ENCODE measurements at regions not wholly inside any gene's neighbourhood (a gene's known extent, or its start where the extent isn't known, plus 50 kb on each side); places are given as distances from the start of the nearest gene placed in this dataset.
A peak's percentile ranks its signal among the peaks of the same experiment; 100 is the strongest.

GRCh38 chr18:73797419-73797818 is 350.2 kb downstream of the FBXO15 start:
- peaks cover 7% of the 10 kb centered on the region in 2 experiments for H3K4me1 ChIP-seq (ENCODE audit: control insufficient read depth in 1 of 2, insufficient read depth in 2 of 2, low read length in 2 of 2)
- H3K9ac ChIP-seq (ENCODE audit: low read length) = no peak overlapping the region
- H3K14ac ChIP-seq (ENCODE audit: low read length) = no peak overlapping the region
- H3K36me3 ChIP-seq (ENCODE audit: control insufficient read depth in 1 of 2, insufficient read depth in 2 of 2, low read length in 2 of 2) = no peaks in the 10 kb centered on the region
- no peak overlapping the region for H3K4ac ChIP-seq (ENCODE audit: low read depth, low read length)
- H3K27ac ChIP-seq (ENCODE audit: low read depth, low read length) = no peak overlapping the region
- H2BK5ac ChIP-seq (ENCODE audit: low read depth, low read length, poor library complexity) = no peak overlapping the region
- H2BK12ac ChIP-seq (ENCODE audit: low read length) = no peak overlapping the region
- no peak overlapping the region for H2AK5ac ChIP-seq (ENCODE audit: low read length)
- no peaks in the 10 kb centered on the region for H3K27me3 ChIP-seq (ENCODE audit: insufficient read depth, low read length)
- no peak overlapping the region for H3K23ac ChIP-seq (ENCODE audit: low read length)
- H3K4me2 ChIP-seq (ENCODE audit: low read length) = no peak overlapping the region
- no peak overlapping the region for H4K12ac ChIP-seq (ENCODE audit: low read depth, low read length)
- no peak overlapping the region for H4K8ac ChIP-seq (ENCODE audit: low read depth, low read length)
- no peak overlapping the region for H2AFZ ChIP-seq (ENCODE audit: insufficient read depth, low read length, poor library complexity)
- peaks cover 5% of the 10 kb centered on the region for H3K79me2 ChIP-seq (ENCODE audit: control insufficient read depth, insufficient read depth, low read length, poor library complexity)
- H3K4me3 ChIP-seq (ENCODE audit: low read depth, low read length) = no peak overlapping the region
- no CpG with 5 or more reads among the region's 3 CpGs for WGBS (ENCODE audit: extremely low coverage, insufficient coverage, insufficient read length)
- DNase-seq = no peak
- H3K79me1 ChIP-seq (ENCODE audit: low read length) = peaks cover 8% of the 10 kb centered on the region
- H3K9me3 ChIP-seq (ENCODE audit: insufficient read depth, low read depth, low read length) = no peaks in the 10 kb centered on the region
- no peak overlapping the region for H2BK120ac ChIP-seq (ENCODE audit: insufficient read depth, low read length, poor library complexity)
- no peak overlapping the region for H3K18ac ChIP-seq (ENCODE audit: low read length)
- H4K91ac ChIP-seq (ENCODE audit: low read depth, low read length) = no peak overlapping the region

GRCh38 chr18:73793386-73793785 is 354.2 kb downstream of the FBXO15 start:
- Histone ChIP-seq H4K12ac (ENCODE audit: low read depth, low read length) (no peak overlapping the region), H2BK120ac (ENCODE audit: insufficient read depth, low read length, poor library complexity) (no peak overlapping the region), H3K27ac (ENCODE audit: low read depth, low read length) (peak overlapping the region; percentile 89), H3K4me1 (ENCODE audit: control insufficient read depth in 1 of 2, insufficient read depth in 2 of 2, low read length in 2 of 2) (peaks cover 7% of the 10 kb centered on the region in 2 experiments), H3K9me3 (ENCODE audit: insufficient read depth, low read depth, low read length) (no peaks in the 10 kb centered on the region), H3K4me2 (ENCODE audit: low read length) (no peak overlapping the region), H3K27me3 (ENCODE audit: insufficient read depth, low read length) (no peaks in the 10 kb centered on the region), H2BK12ac (ENCODE audit: low read length) (no peak overlapping the region), H3K79me1 (ENCODE audit: low read length) (peaks cover 8% of the 10 kb centered on the region), H3K4ac (ENCODE audit: low read depth, low read length) (no peak overlapping the region), H4K91ac (ENCODE audit: low read depth, low read length) (no peak overlapping the region), H2BK5ac (ENCODE audit: low read depth, low read length, poor library complexity) (no peak overlapping the region), H3K14ac (ENCODE audit: low read length) (no peak overlapping the region), H3K9ac (ENCODE audit: low read length) (no peak overlapping the region), H3K18ac (ENCODE audit: low read length) (no peak overlapping the region), H3K4me3 (ENCODE audit: low read depth, low read length) (no peak overlapping the region), H2AFZ (ENCODE audit: insufficient read depth, low read length, poor library complexity) (no peak overlapping the region), H3K79me2 (ENCODE audit: control insufficient read depth, insufficient read depth, low read length, poor library complexity) (peaks cover 5% of the 10 kb centered on the region), H3K23ac (ENCODE audit: low read length) (no peak overlapping the region), H4K8ac (ENCODE audit: low read depth, low read length) (no peak overlapping the region), H2AK5ac (ENCODE audit: low read length) (no peak overlapping the region), H3K36me3 (ENCODE audit: control insufficient read depth in 1 of 2, insufficient read depth in 2 of 2, low read length in 2 of 2) (no peaks in the 10 kb centered on the region)
- peak; percentile 65 to 88 for DNase-seq
- WGBS (ENCODE audit: extremely low coverage, insufficient coverage, insufficient read length) = no CpG with 5 or more reads among the region's 3 CpGs

- Histone ChIP-seq H4K91ac (ENCODE audit: low read depth, low read length) (no peak overlapping the region), H3K4me1 (ENCODE audit: control insufficient read depth in 1 of 2, insufficient read depth in 2 of 2, low read length in 2 of 2) (peaks cover 7 to 9% of the 10 kb centered on the region in 2 experiments), H3K79me2 (ENCODE audit: control insufficient read depth, insufficient read depth, low read length, poor library complexity) (peaks cover 5% of the 10 kb centered on the region), H4K12ac (ENCODE audit: low read depth, low read length) (no peak overlapping the region), H2BK5ac (ENCODE audit: low read depth, low read length, poor library complexity) (no peak overlapping the region), H3K9ac (ENCODE audit: low read length) (no peak overlapping the region), H4K8ac (ENCODE audit: low read depth, low read length) (no peak overlapping the region), H3K18ac (ENCODE audit: low read length) (no peak overlapping the region), H3K79me1 (ENCODE audit: low read length) (peaks cover 8% of the 10 kb centered on the region), H3K36me3 (ENCODE audit: control insufficient read depth in 1 of 2, insufficient read depth in 2 of 2, low read length in 2 of 2) (no peaks in the 10 kb centered on the region), H3K27ac (ENCODE audit: low read depth, low read length) (no peak overlapping the region), H2AFZ (ENCODE audit: insufficient read depth, low read length, poor library complexity) (no peak overlapping the region), H2BK120ac (ENCODE audit: insufficient read depth, low read length, poor library complexity) (no peak overlapping the region), H2AK5ac (ENCODE audit: low read length) (no peak overlapping the region), H3K27me3 (ENCODE audit: insufficient read depth, low read length) (no peaks in the 10 kb centered on the region), H3K4ac (ENCODE audit: low read depth, low read length) (no peak overlapping the region), H3K9me3 (ENCODE audit: insufficient read depth, low read depth, low read length) (no peaks in the 10 kb centered on the region), H3K4me2 (ENCODE audit: low read length) (no peak overlapping the region), H2BK12ac (ENCODE audit: low read length) (no peak overlapping the region), H3K4me3 (ENCODE audit: low read depth, low read length) (no peak overlapping the region), H3K23ac (ENCODE audit: low read length) (no peak overlapping the region), H3K14ac (ENCODE audit: low read length) (no peak overlapping the region)
- DNase-seq = no peak
- WGBS (ENCODE audit: extremely low coverage, insufficient coverage, insufficient read length) = no CpG with 5 or more reads among the region's 4 CpGs
These were observed 356.6 kb downstream of the FBXO15 start for GRCh38 chr18:73791081-73791480.

GRCh38 chr18:73790587-73790986 is 357.0 kb downstream of the FBXO15 start:
- Histone ChIP-seq H4K8ac (ENCODE audit: low read depth, low read length) (no peak overlapping the region), H3K4ac (ENCODE audit: low read depth, low read length) (no peak overlapping the region), H3K4me1 (ENCODE audit: control insufficient read depth in 1 of 2, insufficient read depth in 2 of 2, low read length in 2 of 2) (peaks cover 7 to 9% of the 10 kb centered on the region in 2 experiments), H3K4me2 (ENCODE audit: low read length) (no peak overlapping the region), H3K9ac (ENCODE audit: low read length) (no peak overlapping the region), H2BK5ac (ENCODE audit: low read depth, low read length, poor library complexity) (no peak overlapping the region), H2AFZ (ENCODE audit: insufficient read depth, low read length, poor library complexity) (no peak overlapping the region), H3K27me3 (ENCODE audit: insufficient read depth, low read length) (no peaks in the 10 kb centered on the region), H3K18ac (ENCODE audit: low read length) (no peak overlapping the region), H3K4me3 (ENCODE audit: low read depth, low read length) (no peak overlapping the region), H3K9me3 (ENCODE audit: insufficient read depth, low read depth, low read length) (peaks cover 1% of the 10 kb centered on the region), H3K36me3 (ENCODE audit: control insufficient read depth in 1 of 2, insufficient read depth in 2 of 2, low read length in 2 of 2) (no peaks in the 10 kb centered on the region), H3K79me2 (ENCODE audit: control insufficient read depth, insufficient read depth, low read length, poor library complexity) (peaks cover 5% of the 10 kb centered on the region), H3K27ac (ENCODE audit: low read depth, low read length) (no peak overlapping the region), H3K79me1 (ENCODE audit: low read length) (peaks cover 8% of the 10 kb centered on the region), H3K23ac (ENCODE audit: low read length) (no peak overlapping the region), H3K14ac (ENCODE audit: low read length) (no peak overlapping the region), H2BK12ac (ENCODE audit: low read length) (no peak overlapping the region), H4K91ac (ENCODE audit: low read depth, low read length) (no peak overlapping the region), H4K12ac (ENCODE audit: low read depth, low read length) (no peak overlapping the region), H2BK120ac (ENCODE audit: insufficient read depth, low read length, poor library complexity) (no peak overlapping the region), H2AK5ac (ENCODE audit: low read length) (no peak overlapping the region)
- no CpG with 5 or more reads among the region's 1 CpG for WGBS (ENCODE audit: extremely low coverage, insufficient coverage, insufficient read length)
- peak in 1 of 2 donors; percentile 21 for DNase-seq

Measured in trophoblast cell (in vitro differentiated cells and primary cell).